Upper lobe of left lung (tissue), 6 donors: ENCODE measurements at regions not wholly inside any gene's neighbourhood (a gene's known extent, or its start where the extent isn't known, plus 50 kb on each side); places are given as distances from the start of the nearest gene placed in this dataset.

Experiments used
- ATAC-seq, 2 donors: fragments of 200-7000 bp; cut with Tn5 transposase; one replicate each; pipeline ENCODE4 v1.9.1; 2022; ENCODE audit warnings: mild to moderate bottlenecking in 2 of 2, moderate library complexity in 2 of 2; ENCODE audit not compliant: low FRiP score in 2 of 2
- DNase-seq, 2 donors: peaks; one replicate each; pipeline ENCODE4 v3.0.0-alpha.2; 2019 to 2020
- H3K27ac ChIP-seq, 4 donors: fragments of 200-600 bp; sonication (generic); one replicate each; pipeline ENCODE4 v1.5.1; 2016 to 2019
- H3K27me3 ChIP-seq, 4 donors: fragments of 200-600 bp; sonication (generic); one replicate each; pipeline ENCODE4 v1.5.1; 2017 to 2019
- H3K36me3 ChIP-seq, 4 donors: fragments of 200-600 bp; sonication (generic); one replicate each; pipeline ENCODE4 v1.5.1; 2016 to 2019
- H3K4me1 ChIP-seq, 4 donors: fragments of 200-600 bp; sonication (generic); one replicate each; pipeline ENCODE4 v1.5.1; 2018 to 2019
- H3K4me3 ChIP-seq, 4 donors: fragments of 200-600 bp; sonication (generic); one replicate each; pipeline ENCODE4 v1.5.1; 2017 to 2019; ENCODE audit warnings: mild to moderate bottlenecking in 2 of 4, moderate library complexity in 1 of 4
- H3K9me3 ChIP-seq, 4 donors: fragments of 200-600 bp; sonication (generic); one replicate each; pipeline ENCODE4 v1.5.1; 2018 to 2019
- EP300 ChIP-seq, 4 donors: sonication (generic); formaldehyde crosslinking; IDR thresholded peaks; one replicate each; pipeline ENCODE4 v1.5.1; 2017; ENCODE audit warnings: antibody characterized with exemption in 4 of 4, control low read depth in 2 of 4
- POLR2A ChIP-seq, 4 donors: fragments of 450-650 bp; IDR thresholded peaks; one replicate each; pipeline ENCODE4 v1.5.1; 2016 to 2017; ENCODE audit warnings: antibody characterized with exemption in 4 of 4, mild to moderate bottlenecking in 2 of 4
- POLR2AphosphoS5 ChIP-seq, 2 donors: sonication (generic); formaldehyde crosslinking; IDR thresholded peaks; one replicate each; pipeline ENCODE4 v1.5.1; 2017; ENCODE audit warnings: antibody characterized with exemption in 2 of 2
- WGBS, 2 donors: methylation state at CpG; one replicate each; pipeline ENCODE4 v1.1.5; 2017 to 2018; 5-methylcytosine and 5-hydroxymethylcytosine counted together
- TF ChIP-seq, protein P1 (sequence below), 6 experiments: fragments of 450-650 bp in 4 of 6; fragments of 200-600 bp in 2 of 6; sonication (generic) in 2 of 6; IDR thresholded peaks; one replicate each; pipeline ENCODE4 v1.5.1; 2016 to 2019; ENCODE audit warnings: antibody characterized with exemption in 6 of 6
- donor health status: DM: no; HTN: no; CAD: no; lungs with moderate emphysema.
- donor health status: DM: no; HTN: yes; CAD: no; lungs with severe emphysema.

DNA sequence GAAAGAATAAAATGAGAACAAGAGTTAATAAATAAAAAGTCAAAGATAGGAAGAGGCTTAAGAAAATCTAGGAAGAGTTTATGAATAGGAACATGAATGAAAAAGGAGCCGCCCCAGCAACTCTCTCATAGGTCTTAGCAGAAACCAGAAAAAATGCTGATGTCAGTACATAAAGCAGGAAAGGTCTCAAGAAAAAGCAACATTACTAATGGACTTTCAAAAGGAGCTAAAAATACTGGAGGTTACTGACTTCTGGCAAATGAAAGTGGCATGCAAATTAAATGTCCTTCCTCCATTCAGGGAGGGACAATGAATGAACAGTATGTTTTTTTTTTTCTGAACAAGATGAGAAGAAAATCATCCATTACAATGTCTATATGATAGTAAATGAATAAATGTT is 387.6 kb downstream of the BRINP2 start:
- Histone ChIP-seq H3K36me3 (no peaks in the 10 kb centered on the region), H3K27ac (no peak overlapping the region), H3K4me1 (no peaks in the 10 kb centered on the region), H3K9me3 (peaks cover 0 to 18% (median 0%) of the 10 kb centered on the region in 4 donors), H3K4me3 (no peak overlapping the region), H3K27me3 (no peaks in the 10 kb centered on the region)
- WGBS, 2 donors = 88 to 94% methylated on average over 1 of the region's 1 CpG
- DNase-seq (no peak), ATAC-seq (no peak)
- TF ChIP-seq POLR2AphosphoS5 (IDR thresholded peaks at IDR 0.05) (no peak), EP300 (IDR thresholded peaks at IDR 0.05) (no peak), POLR2A (IDR thresholded peaks at IDR 0.05) (no peak)
- TF ChIP-seq, protein P1, sequence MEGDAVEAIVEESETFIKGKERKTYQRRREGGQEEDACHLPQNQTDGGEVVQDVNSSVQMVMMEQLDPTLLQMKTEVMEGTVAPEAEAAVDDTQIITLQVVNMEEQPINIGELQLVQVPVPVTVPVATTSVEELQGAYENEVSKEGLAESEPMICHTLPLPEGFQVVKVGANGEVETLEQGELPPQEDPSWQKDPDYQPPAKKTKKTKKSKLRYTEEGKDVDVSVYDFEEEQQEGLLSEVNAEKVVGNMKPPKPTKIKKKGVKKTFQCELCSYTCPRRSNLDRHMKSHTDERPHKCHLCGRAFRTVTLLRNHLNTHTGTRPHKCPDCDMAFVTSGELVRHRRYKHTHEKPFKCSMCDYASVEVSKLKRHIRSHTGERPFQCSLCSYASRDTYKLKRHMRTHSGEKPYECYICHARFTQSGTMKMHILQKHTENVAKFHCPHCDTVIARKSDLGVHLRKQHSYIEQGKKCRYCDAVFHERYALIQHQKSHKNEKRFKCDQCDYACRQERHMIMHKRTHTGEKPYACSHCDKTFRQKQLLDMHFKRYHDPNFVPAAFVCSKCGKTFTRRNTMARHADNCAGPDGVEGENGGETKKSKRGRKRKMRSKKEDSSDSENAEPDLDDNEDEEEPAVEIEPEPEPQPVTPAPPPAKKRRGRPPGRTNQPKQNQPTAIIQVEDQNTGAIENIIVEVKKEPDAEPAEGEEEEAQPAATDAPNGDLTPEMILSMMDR (IDR thresholded peaks at IDR 0.05) = no peak

- WGBS, 2 donors = 40 to 54% methylated on average over 1 of the region's 1 CpG
- H3K9me3 ChIP-seq = peaks cover 0 to 18% (median 0%) of the 10 kb centered on the region in 4 donors
- no peaks in the 10 kb centered on the region for H3K27me3 ChIP-seq
- DNase-seq = no peak
- no peak overlapping the region for H3K27ac ChIP-seq
- no peak for ATAC-seq
- H3K4me3 ChIP-seq = no peak overlapping the region
- no peaks in the 10 kb centered on the region for H3K36me3 ChIP-seq
- TF ChIP-seq, protein P1 (IDR thresholded peaks at IDR 0.05) = no peak
- TF ChIP-seq POLR2AphosphoS5 (IDR thresholded peaks at IDR 0.05) (no peak), POLR2A (IDR thresholded peaks at IDR 0.05) (no peak), EP300 (IDR thresholded peaks at IDR 0.05) (no peak)
- H3K4me1 ChIP-seq = no peaks in the 10 kb centered on the region
Measured at GRCh38 chr1:177556163-177556562, 385.4 kb downstream of the BRINP2 start.

DNA sequence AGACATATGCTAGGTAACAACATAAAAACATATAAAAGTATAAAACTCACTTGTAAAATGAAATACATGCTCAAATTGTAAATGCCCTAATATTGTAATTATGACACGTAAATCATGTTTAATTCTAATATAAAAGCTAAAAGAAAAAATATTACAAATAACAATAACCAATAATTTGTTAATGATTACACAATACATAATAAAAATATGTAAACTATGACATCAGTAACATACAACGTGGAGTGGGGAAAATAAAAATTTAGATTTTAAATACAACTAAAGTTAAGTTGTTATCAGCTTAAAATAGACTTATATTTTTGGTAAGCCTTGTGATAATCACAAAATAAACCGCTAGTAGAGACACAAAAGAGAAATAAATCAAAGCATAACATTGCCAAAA is 376.4 kb downstream of the BRINP2 start:
- H3K4me1 ChIP-seq = no peaks in the 10 kb centered on the region
- WGBS, 2 donors = 73 to 82% methylated on average over 3 of the region's 3 CpGs
- ATAC-seq (no peak), DNase-seq (no peak)
- no peaks in the 10 kb centered on the region for H3K27me3 ChIP-seq
- no peak overlapping the region for H3K4me3 ChIP-seq
- H3K9me3 ChIP-seq = no peaks in the 10 kb centered on the region
- TF ChIP-seq POLR2AphosphoS5 (IDR thresholded peaks at IDR 0.05) (no peak), EP300 (IDR thresholded peaks at IDR 0.05) (no peak), POLR2A (IDR thresholded peaks at IDR 0.05) (no peak)
- TF ChIP-seq, protein P1 (IDR thresholded peaks at IDR 0.05) = no peak
- H3K27ac ChIP-seq = no peak overlapping the region
- no peaks in the 10 kb centered on the region for H3K36me3 ChIP-seq

DNA sequence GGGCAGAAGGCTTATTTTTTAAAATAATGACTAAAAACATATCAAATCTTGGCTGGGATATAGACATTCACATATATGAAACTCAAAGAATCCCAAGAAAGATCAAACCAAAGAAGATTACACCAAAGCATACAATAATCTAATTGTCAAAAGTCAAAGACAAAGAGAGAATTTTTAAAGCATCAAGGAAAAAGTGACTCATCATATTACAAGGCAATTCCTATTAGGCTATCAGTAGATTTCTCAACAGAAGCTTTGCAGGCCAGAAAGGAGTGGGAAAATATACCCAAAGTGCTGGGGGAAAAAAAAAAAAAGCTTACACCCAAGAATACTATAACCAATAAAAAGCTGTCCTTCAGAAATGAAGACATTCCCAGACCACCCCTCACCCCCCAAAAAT is 375.6 kb downstream of the BRINP2 start:
- no peak overlapping the region for H3K27ac ChIP-seq
- H3K27me3 ChIP-seq = no peaks in the 10 kb centered on the region
- H3K9me3 ChIP-seq = no peaks in the 10 kb centered on the region
- no peak overlapping the region for H3K4me3 ChIP-seq
- TF ChIP-seq POLR2AphosphoS5 (IDR thresholded peaks at IDR 0.05) (no peak), POLR2A (IDR thresholded peaks at IDR 0.05) (no peak), EP300 (IDR thresholded peaks at IDR 0.05) (no peak)
- TF ChIP-seq, protein P1 (IDR thresholded peaks at IDR 0.05) = no peak
- H3K36me3 ChIP-seq = no peaks in the 10 kb centered on the region
- no peaks in the 10 kb centered on the region for H3K4me1 ChIP-seq
- ATAC-seq = no peak
- no peak for DNase-seq

DNA sequence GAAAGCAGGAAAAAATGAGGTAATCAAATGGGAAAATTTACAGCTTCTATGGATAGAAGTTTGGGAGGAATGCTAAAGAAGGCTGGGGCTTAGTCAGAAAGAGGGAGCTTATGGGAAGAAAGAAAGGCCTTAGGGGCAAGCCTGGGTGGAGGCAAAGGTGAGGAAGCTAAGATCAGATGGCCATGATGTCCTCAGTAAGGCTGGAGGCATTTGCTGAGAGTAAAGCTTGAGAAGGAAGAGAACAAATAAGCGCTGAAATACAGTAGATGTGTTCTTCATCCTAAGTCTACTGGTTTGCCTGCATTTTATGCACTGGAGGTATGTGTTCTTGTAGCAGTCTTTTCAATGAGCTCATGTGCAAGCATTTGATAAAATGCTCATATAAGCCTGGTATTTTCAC is 355.4 kb downstream of the BRINP2 start:
- no peak overlapping the region for H3K4me3 ChIP-seq
- no peaks in the 10 kb centered on the region for H3K27me3 ChIP-seq
- WGBS, 2 donors = 83 to 88% methylated on average over 1 of the region's 1 CpG
- no peaks in the 10 kb centered on the region for H3K4me1 ChIP-seq
- H3K27ac ChIP-seq = no peak overlapping the region
- TF ChIP-seq, protein P1 (IDR thresholded peaks at IDR 0.05) = no peak
- TF ChIP-seq EP300 (IDR thresholded peaks at IDR 0.05) = no peak
- no peak for TF ChIP-seq POLR2A (IDR thresholded peaks at IDR 0.05)
- no peak for TF ChIP-seq POLR2AphosphoS5 (IDR thresholded peaks at IDR 0.05)
- no peak for ATAC-seq
- no peaks in the 10 kb centered on the region for H3K9me3 ChIP-seq
- H3K36me3 ChIP-seq = no peaks in the 10 kb centered on the region
- DNase-seq = no peak
